H1 (cell line): ENCODE measurements at regions not wholly inside any gene's neighbourhood (a gene's known extent, or its start where the extent isn't known, plus 50 kb on each side); places are given as distances from the start of the nearest gene placed in this dataset.
A peak's percentile ranks its signal among the peaks of the same experiment; 100 is the strongest.

Experiments
- CTCF ChIA-PET: fragments of 300-600 bp; sonication (Branson Sonifier 250); formaldehyde crosslinking; loops from one replicate; lab custom pipeline; 2021; ENCODE audit not compliant: partially characterized antibody; lab: Charles Lee
- POLR2A ChIA-PET: fragments of 300-600 bp; sonication (Branson Sonifier 250); formaldehyde crosslinking; loops from one replicate; lab custom pipeline; 2021; ENCODE audit warnings: inconsistent platforms; ENCODE audit not compliant: partially characterized antibody; lab: Charles Lee
- DNase-seq, 2 experiments: peaks; one replicate each; pipeline versions ENCODE4 v3.0.0 to v3.0.0-alpha.2; 2010 to 2022; ENCODE audit warnings: low spot score in 2 of 2, low read depth in 1 of 2, mixed read lengths in 1 of 2
- FAIRE-seq: peaks from 2 replicates; lab custom pipeline; 2011; peaks lifted over from hg19 to GRCh38; lab: Jason Lieb, UNC
- H2AFZ ChIP-seq: 2 replicates; pipeline ENCODE4 v1.8.1; 2012; ENCODE audit warnings: low read length, inconsistent platforms
- H2AK5ac ChIP-seq: 2 replicates; pipeline ENCODE4 v1.6.1; 2013; ENCODE audit warnings: low read depth, low read length
- H2BK120ac ChIP-seq: replicated peaks from 2 replicates; pipeline ENCODE3; 2013; ENCODE audit warnings: low read depth, low read length, inconsistent platforms
- H2BK12ac ChIP-seq: 2 replicates; pipeline ENCODE4 v1.6.1; 2013; ENCODE audit warnings: low read depth, low read length
- H2BK15ac ChIP-seq: 2 replicates; pipeline ENCODE4 v1.6.1; 2013; ENCODE audit warnings: low read length
- H2BK20ac ChIP-seq: 2 replicates; pipeline ENCODE4 v1.6.1; 2013; ENCODE audit warnings: low read length
- H2BK5ac ChIP-seq: 2 replicates; pipeline ENCODE4 v1.6.1; 2013; ENCODE audit warnings: low read depth, low read length
- H3K14ac ChIP-seq: 2 replicates; pipeline ENCODE4 v1.6.1; 2013; ENCODE audit warnings: inconsistent platforms; ENCODE audit not compliant: insufficient read length
- H3K18ac ChIP-seq: 2 replicates; pipeline ENCODE4 v1.6.1; 2013; ENCODE audit warnings: low read length; ENCODE audit errors: extremely low read depth
- H3K23ac ChIP-seq: 2 replicates; pipeline ENCODE4 v1.6.1; 2013; ENCODE audit warnings: inconsistent platforms; ENCODE audit not compliant: insufficient read length
- H3K23me2 ChIP-seq: 2 replicates; pipeline ENCODE4 v1.6.1; 2013; ENCODE audit warnings: low read depth, low read length
- H3K27ac ChIP-seq: 2 replicates; pipeline ENCODE4 v1.6.1; 2011; ENCODE audit warnings: low read depth, low read length, inconsistent platforms
- H3K27me3 ChIP-seq, 4 experiments: replicated peaks in 1 of 4; 1 replicate in 1 of 4; 2 replicates in 3 of 4; pipeline versions ENCODE4 v1.6.1 to v1.8.1; 2011 to 2013; ENCODE audit warnings: low read length in 3 of 4, mild to moderate bottlenecking in 3 of 4, inconsistent platforms in 2 of 4, mixed read lengths in 2 of 4, moderate library complexity in 1 of 4; ENCODE audit not compliant: control insufficient read depth in 3 of 4, insufficient read depth in 3 of 4; ENCODE audit errors: extremely low read depth in 1 of 4
- H3K36me3 ChIP-seq, 4 experiments: 2 replicates each; pipeline versions ENCODE4 v1.6.1 to v1.8.1; 2011 to 2013; ENCODE audit warnings: mild to moderate bottlenecking in 4 of 4, low read length in 3 of 4, moderate library complexity in 2 of 4, control low read depth in 1 of 4, inconsistent platforms in 1 of 4; ENCODE audit not compliant: insufficient read depth in 4 of 4, control insufficient read depth in 2 of 4
- H3K4ac ChIP-seq: replicated peaks from 2 replicates; pipeline ENCODE3; 2013; ENCODE audit warnings: low read length, low read depth, mixed read lengths, inconsistent platforms; ENCODE audit not compliant: insufficient read length
- H3K4me1 ChIP-seq, 4 experiments: replicated peaks in 1 of 4; 1 replicate in 1 of 4; 2 replicates in 3 of 4; pipeline versions ENCODE4 v1.6.1 to v1.8.1; 2011 to 2013; ENCODE audit warnings: low read length in 3 of 4, inconsistent platforms in 2 of 4, mixed read lengths in 1 of 4; ENCODE audit not compliant: insufficient read depth in 4 of 4, control insufficient read depth in 3 of 4
- H3K4me2 ChIP-seq, 2 experiments: 2 replicates each; pipeline versions ENCODE4 v1.6.1 to v1.8.1; 2011 to 2013; ENCODE audit warnings: low read depth in 2 of 2, low read length in 2 of 2, control low read depth in 1 of 2, inconsistent platforms in 1 of 2, mild to moderate bottlenecking in 1 of 2; ENCODE audit not compliant: insufficient read depth in 1 of 2
- H3K4me3 ChIP-seq, 4 experiments: fragments of 200-600, 300-600 bp in 1 of 4; sonication (generic), shearing (Covaris generic), sonication (Bioruptor Twin) in 1 of 4; 2 replicates each; pipeline versions ENCODE4 v1.5.1 to v1.8.1; 2011 to 2016; ENCODE audit warnings: low read length in 4 of 4, low read depth in 3 of 4, control low read depth in 2 of 4, inconsistent platforms in 2 of 4, mild to moderate bottlenecking in 2 of 4, mixed read lengths in 1 of 4, moderate library complexity in 1 of 4; ENCODE audit not compliant: insufficient read depth in 2 of 4; ENCODE audit errors: extremely low read depth in 1 of 4
- H3K56ac ChIP-seq: replicated peaks from 2 replicates; pipeline ENCODE3; 2013; ENCODE audit warnings: low read depth, mild to moderate bottlenecking, mixed read lengths, low read length, inconsistent platforms; ENCODE audit not compliant: insufficient read length
- H3K79me1 ChIP-seq: 2 replicates; pipeline ENCODE4 v1.6.1; 2013; ENCODE audit warnings: low read depth, low read length, control low read depth
- H3K79me2 ChIP-seq, 2 experiments: 2 replicates each; pipeline versions ENCODE4 v1.6.1 to v1.8.1; 2012 to 2013; ENCODE audit warnings: low read length in 2 of 2, mild to moderate bottlenecking in 2 of 2, inconsistent platforms in 1 of 2; ENCODE audit not compliant: insufficient read depth in 2 of 2, control insufficient read depth in 1 of 2
- H3K9ac ChIP-seq, 4 experiments: replicated peaks in 1 of 4; 1 replicate in 1 of 4; 2 replicates in 3 of 4; pipeline versions ENCODE4 v1.6.1 to v1.8.1; 2011 to 2013; ENCODE audit warnings: low read depth in 3 of 4, low read length in 3 of 4, control low read depth in 2 of 4, mild to moderate bottlenecking in 2 of 4, moderate library complexity in 2 of 4, inconsistent platforms in 1 of 4; ENCODE audit errors: extremely low read depth in 1 of 4
- H3K9me3 ChIP-seq, 2 experiments: 2 replicates each; pipeline versions ENCODE4 v1.6.1 to v1.8.1; 2012 to 2013; ENCODE audit warnings: mild to moderate bottlenecking in 2 of 2, moderate library complexity in 2 of 2, control low read depth in 1 of 2, inconsistent platforms in 1 of 2, low read depth in 1 of 2, low read length in 1 of 2, mixed read lengths in 1 of 2; ENCODE audit not compliant: insufficient read depth in 2 of 2
- H4K20me1 ChIP-seq, 2 experiments: replicated peaks in 1 of 2; 2 replicates each; pipeline versions ENCODE3 to v1.8.1; 2011 to 2013; ENCODE audit warnings: inconsistent platforms in 2 of 2, low read length in 2 of 2, mild to moderate bottlenecking in 1 of 2; ENCODE audit not compliant: insufficient read depth in 2 of 2, control insufficient read depth in 1 of 2
- H4K5ac ChIP-seq: 2 replicates; pipeline ENCODE4 v1.6.1; 2013; ENCODE audit warnings: low read length, low read depth, mixed read lengths, inconsistent platforms; ENCODE audit not compliant: insufficient read length
- H4K8ac ChIP-seq: 2 replicates; pipeline ENCODE4 v1.8.0; 2013; ENCODE audit warnings: mild to moderate bottlenecking, moderate library complexity, low read length, inconsistent platforms; ENCODE audit not compliant: insufficient read depth; ENCODE audit errors: extremely low read depth
- H4K91ac ChIP-seq: replicated peaks from 2 replicates; pipeline ENCODE3; 2013; ENCODE audit warnings: low read length, mixed read lengths, inconsistent platforms; ENCODE audit not compliant: insufficient read length
- RBBP5 ChIP-seq: IDR thresholded peaks from 2 replicates; pipeline ENCODE4 v1.7.1; 2012; ENCODE audit warnings: low read depth, mild to moderate bottlenecking, inconsistent platforms, low read length, moderate library complexity, borderline replicate concordance
- SAP30 ChIP-seq: fragments of 300-600 bp; sonication (generic); IDR thresholded peaks from 2 replicates; pipeline ENCODE4 v1.7.1; 2012; ENCODE audit warnings: low read length, moderate library complexity, mild to moderate bottlenecking, inconsistent platforms; ENCODE audit not compliant: insufficient read depth, insufficient replicate concordance
- SIX5 ChIP-seq: IDR thresholded peaks from 2 replicates; pipeline ENCODE4 v1.6.1; 2011; ENCODE audit warnings: mild to moderate bottlenecking, low read depth, low read length
- TEAD4 ChIP-seq: IDR thresholded peaks from 2 replicates; pipeline ENCODE4 v1.6.1; 2012; ENCODE audit warnings: low read depth, low read length, inconsistent platforms, mixed read lengths
- WGBS, 2 experiments: shearing (Covaris generic) in 1 of 2; methylation state at CpG; one replicate each; pipeline versions ENCODE4 v1.1.6 to v1.1.7; 2013 to 2015; ENCODE audit warnings: low lambda C conversion rate in 2 of 2, mixed read lengths in 2 of 2, inconsistent platforms in 1 of 2, low coverage in 1 of 2, missing lambda C conversion rate in 1 of 2; ENCODE audit not compliant: insufficient replicate concordance in 2 of 2, insufficient coverage in 1 of 2, insufficient read length in 1 of 2; ENCODE audit errors: extremely low coverage in 1 of 2, missing lambda C conversion rate in 1 of 2; 5-methylcytosine and 5-hydroxymethylcytosine counted together

GRCh38 chr20:62542862-62543261 lies 67.1 kb upstream of the GATA5 start:
- Histone ChIP-seq H3K56ac (no peak overlapping the region), H3K79me1 (no peaks in the 10 kb centered on the region), H3K23ac (no peak overlapping the region), H2AFZ (no peak overlapping the region), H3K14ac (no peak overlapping the region), H2AK5ac (no peak overlapping the region), H2BK5ac (no peak overlapping the region), H4K91ac (no peak overlapping the region), H3K18ac (no peak overlapping the region), H2BK12ac (no peak overlapping the region), H3K4me1 (no peaks in the 10 kb centered on the region; a peak in 1 of 7 replicates), H3K27me3 (no peaks in the 10 kb centered on the region), H3K4me2 (no peak overlapping the region), H2BK120ac (no peak overlapping the region), H3K9ac (no peak overlapping the region), H3K36me3 (no peaks in the 10 kb centered on the region), H3K23me2 (no peaks in the 10 kb centered on the region), H2BK15ac (no peak overlapping the region), H3K4ac (no peak overlapping the region), H3K27ac (no peak overlapping the region), H2BK20ac (no peak overlapping the region), H3K79me2 (no peaks in the 10 kb centered on the region), H4K20me1 (no peaks in the 10 kb centered on the region), H4K5ac (no peak overlapping the region), H3K4me3 (no peak overlapping the region), H3K9me3 (no peaks in the 10 kb centered on the region; a peak in 2 of 4 replicates), H4K8ac (peak overlapping the region; percentile 28; the same call in 1 of the 2 replicates)
- FAIRE-seq (no peak), DNase-seq (no peak)
- WGBS, 2 experiments, result 85% methylated on average over 13 of the region's 14 CpGs; no CpG with 5 or more reads in 1 of the 2 experiments
- POLR2A ChIA-PET, result no interaction called here
- CTCF ChIA-PET, result interaction anchor here (0.5 to 2.4 kb wide), 4 partner anchors 21 to 123 kb away, joined by 3 to 10 read pairs (median 5); no protein-coding TSS in a partner anchor
- no peak for TF ChIP-seq SAP30
- no peak for TF ChIP-seq TEAD4
- TF ChIP-seq RBBP5, result no peak
- no peak for TF ChIP-seq SIX5
